GM23248 (cell line): ENCODE measurements at regions not wholly inside any gene's neighbourhood (a gene's known extent, or its start where the extent isn't known, plus 50 kb on each side); places are given as distances from the start of the nearest gene placed in this dataset.

ENCODE experiments used
- DNase-seq: peaks from one replicate; pipeline ENCODE4 v3.0.0-alpha.2; 2015
- H2AFZ ChIP-seq: fragments of 200-600 bp; sonication (generic); 2 replicates; pipeline ENCODE4 v1.6.1; 2016; ENCODE audit warnings: antibody characterized with exemption
- H3F3A ChIP-seq: fragments of 200-600 bp; sonication (generic); 2 replicates; pipeline ENCODE4 v1.6.1; 2016; ENCODE audit warnings: mild to moderate bottlenecking, antibody characterized with exemption, mixed run types; ENCODE audit not compliant: insufficient read depth
- H3K27ac ChIP-seq: fragments of 200-600 bp; sonication (generic); 2 replicates; pipeline ENCODE4 v1.5.1; 2016; ENCODE audit warnings: mild to moderate bottlenecking
- H3K27me3 ChIP-seq: fragments of 200-600 bp; sonication (generic); replicated peaks from 2 replicates; pipeline ENCODE4 v1.6.1; 2016; ENCODE audit warnings: mild to moderate bottlenecking; ENCODE audit not compliant: insufficient read depth
- H3K36me3 ChIP-seq: fragments of 200-600 bp; sonication (generic); 2 replicates; pipeline ENCODE4 v1.6.1; 2016; ENCODE audit warnings: low read depth, mild to moderate bottlenecking
- H3K4me1 ChIP-seq: fragments of 200-600 bp; sonication (generic); 2 replicates; pipeline ENCODE4 v1.6.1; 2016; ENCODE audit warnings: mild to moderate bottlenecking; ENCODE audit not compliant: insufficient read depth
- H3K4me2 ChIP-seq: fragments of 200-600 bp; sonication (generic); one replicate; pipeline ENCODE4 v1.6.1; 2016; ENCODE audit warnings: mild to moderate bottlenecking; ENCODE audit not compliant: unreplicated experiment
- H3K4me3 ChIP-seq: fragments of 200-600 bp; sonication (generic); 2 replicates; pipeline ENCODE4 v1.5.1; 2016; ENCODE audit warnings: mild to moderate bottlenecking
- H3K79me2 ChIP-seq: fragments of 200-600 bp; sonication (generic); 2 replicates; pipeline ENCODE4 v1.6.1; 2016; ENCODE audit warnings: mild to moderate bottlenecking; ENCODE audit not compliant: insufficient read depth
- H3K9ac ChIP-seq: fragments of 200-600 bp; sonication (generic); 2 replicates; pipeline ENCODE4 v1.6.1; 2016; ENCODE audit warnings: mild to moderate bottlenecking
- H3K9me2 ChIP-seq: fragments of 200-600 bp; sonication (generic); 2 replicates; pipeline ENCODE4 v1.6.1; 2016; ENCODE audit warnings: mixed run types, mild to moderate bottlenecking, moderate library complexity; ENCODE audit not compliant: insufficient read depth
- H3K9me3 ChIP-seq: fragments of 200-600 bp; sonication (generic); one replicate; pipeline ENCODE4 v1.6.1; 2017; ENCODE audit warnings: low read depth
- H4K20me1 ChIP-seq: fragments of 200-600 bp; sonication (generic); 2 replicates; pipeline ENCODE4 v1.6.0; 2016; ENCODE audit not compliant: insufficient read depth
- EZH2 ChIP-seq: fragments of 200-600 bp; sonication (generic); IDR thresholded peaks from 2 replicates; pipeline ENCODE4 v1.6.1; 2018; ENCODE audit warnings: antibody characterized with exemption, mild to moderate bottlenecking; ENCODE audit not compliant: insufficient read depth, poor library complexity, severe bottlenecking
- EZH2phosphoT487 ChIP-seq: fragments of 200-600 bp; sonication (generic); IDR thresholded peaks from 2 replicates; pipeline ENCODE4 v1.6.1; 2018; ENCODE audit warnings: antibody characterized with exemption, moderate library complexity, mild to moderate bottlenecking, low read depth; ENCODE audit not compliant: insufficient read depth
- WGBS, 2 experiments: methylation state at CpG; one replicate each; pipeline ENCODE4 v1.1.6; 2015 to 2017; ENCODE audit warnings: low lambda C conversion rate in 2 of 2, low coverage in 1 of 2; ENCODE audit errors: missing lambda C conversion rate in 2 of 2; 5-methylcytosine and 5-hydroxymethylcytosine counted together
- in situ Hi-C: fragments of 300-500 bp; cut with MboI; formaldehyde crosslinking; loops from 2 replicates; pipeline ENCODE4 v1.15.0; 2020

DNA sequence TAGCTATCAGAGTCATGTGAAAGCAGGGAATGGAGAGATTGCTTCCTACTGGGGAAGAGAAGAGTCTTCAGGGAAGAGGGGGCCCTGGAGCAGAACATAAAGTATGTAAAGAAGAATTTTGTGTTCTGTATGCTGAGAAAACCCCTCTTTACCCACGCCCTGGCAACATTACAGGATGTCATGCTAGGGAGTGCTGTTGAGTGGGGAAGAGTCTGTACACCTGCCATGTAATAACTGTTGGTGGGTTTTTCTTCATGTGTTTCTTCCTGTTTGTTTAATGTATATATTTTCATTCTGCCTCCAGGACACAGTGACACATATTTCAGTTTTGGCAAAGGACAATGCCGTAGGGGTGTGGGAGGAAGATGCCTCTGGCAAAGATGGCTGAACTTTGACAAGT is 122.8 kb upstream of the LPP start:
- DNase-seq: no peak
- Histone ChIP-seq H2AFZ (no peak overlapping the region), H3K9me3 (no peaks in the 10 kb centered on the region), H3K4me1 (no peaks in the 10 kb centered on the region), H3K4me2 (no peak overlapping the region), H3K79me2 (no peaks in the 10 kb centered on the region), H3K27ac (no peak overlapping the region), H3K4me3 (no peak overlapping the region), H3F3A (no peaks in the 10 kb centered on the region), H4K20me1 (no peaks in the 10 kb centered on the region), H3K9me2 (no peaks in the 10 kb centered on the region), H3K36me3 (no peaks in the 10 kb centered on the region), H3K27me3 (no peaks in the 10 kb centered on the region), H3K9ac (no peak overlapping the region)
- 35 to 36% methylated on average over 2 of the region's 2 CpGs for WGBS, 2 experiments
- in situ Hi-C loops: no loop called here
- no peak for TF ChIP-seq EZH2phosphoT487
- no peak for TF ChIP-seq EZH2

DNA sequence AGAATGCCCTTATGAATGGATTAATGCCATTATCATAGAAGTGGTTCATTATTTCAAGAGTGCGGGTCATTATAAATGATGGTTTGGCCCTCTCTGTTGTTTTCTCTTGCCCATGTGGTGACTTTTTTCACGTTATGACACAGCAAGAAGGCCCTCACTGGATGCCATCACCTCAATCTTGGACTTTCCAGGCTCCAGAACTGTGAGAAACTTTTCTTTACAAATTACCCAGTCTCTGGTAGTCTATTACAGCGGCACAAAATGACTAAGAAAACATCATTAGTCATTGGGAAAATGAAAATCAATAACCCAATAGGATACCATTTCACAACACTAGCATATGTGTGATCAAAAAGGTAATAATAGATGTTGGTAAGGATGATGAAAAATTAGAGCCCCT is 119.0 kb upstream of the LPP start:
- Histone ChIP-seq H3K27me3 (no peaks in the 10 kb centered on the region), H2AFZ (no peak overlapping the region), H3K27ac (no peak overlapping the region), H3K4me3 (no peak overlapping the region), H4K20me1 (no peaks in the 10 kb centered on the region), H3K9me3 (no peaks in the 10 kb centered on the region), H3K9ac (no peak overlapping the region), H3K36me3 (no peaks in the 10 kb centered on the region), H3K4me1 (no peaks in the 10 kb centered on the region), H3K4me2 (no peak overlapping the region), H3F3A (no peaks in the 10 kb centered on the region), H3K79me2 (no peaks in the 10 kb centered on the region), H3K9me2 (no peaks in the 10 kb centered on the region)
- no peak for DNase-seq
- in situ Hi-C loops: no loop called here
- TF ChIP-seq EZH2phosphoT487: no peak
- no peak for TF ChIP-seq EZH2
- 89 to 95% methylated on average over 3 of the region's 3 CpGs for WGBS, 2 experiments

DNA sequence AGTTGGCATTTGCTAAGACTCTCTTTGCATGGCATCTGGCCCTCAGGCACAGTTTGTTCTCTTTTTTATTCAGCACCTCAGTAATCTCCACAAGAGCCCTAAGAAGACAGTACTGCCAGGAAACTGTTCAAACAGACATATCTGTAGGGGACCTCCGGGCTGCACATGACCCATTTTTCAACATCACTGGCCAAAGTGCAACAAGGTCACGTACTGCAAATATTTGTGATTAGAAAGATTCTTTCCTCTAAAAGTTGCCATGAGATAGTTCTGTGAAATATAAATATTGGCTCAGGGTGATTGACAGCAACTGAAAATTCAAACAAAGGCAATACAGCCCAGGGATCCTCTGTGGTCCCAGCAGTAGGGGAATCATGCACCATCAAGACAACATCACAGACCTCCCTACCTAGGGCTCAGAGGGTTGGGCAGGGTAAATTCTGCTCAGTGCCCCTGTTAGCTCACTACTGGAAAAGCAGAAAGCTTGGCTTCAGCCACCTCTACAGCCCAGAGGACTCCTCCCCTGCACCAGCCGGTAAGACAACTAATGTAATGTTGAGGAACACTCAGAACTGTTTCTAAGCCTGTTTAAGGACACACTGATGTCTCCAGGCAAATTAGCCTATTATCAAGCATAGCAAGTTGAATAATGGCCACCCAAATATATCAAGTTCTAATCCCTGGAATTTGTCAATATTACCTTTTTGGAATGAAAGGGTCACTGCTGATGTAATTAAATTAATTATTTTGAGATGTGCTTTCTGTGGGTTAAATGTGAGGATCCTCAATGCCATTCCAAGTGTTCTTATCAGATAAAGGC is 117.4 kb upstream of the LPP start:
- Histone ChIP-seq H2AFZ (no peak overlapping the region), H3K4me1 (no peaks in the 10 kb centered on the region), H3K9me2 (no peaks in the 10 kb centered on the region), H3K9me3 (no peaks in the 10 kb centered on the region), H3F3A (no peaks in the 10 kb centered on the region), H3K27me3 (no peaks in the 10 kb centered on the region), H3K27ac (no peak overlapping the region), H3K36me3 (no peaks in the 10 kb centered on the region), H3K9ac (no peak overlapping the region), H3K4me2 (no peak overlapping the region), H3K79me2 (no peaks in the 10 kb centered on the region), H4K20me1 (no peaks in the 10 kb centered on the region), H3K4me3 (no peak overlapping the region)
- in situ Hi-C loops: no loop called here
- no peak for DNase-seq
- no peak for TF ChIP-seq EZH2phosphoT487
- TF ChIP-seq EZH2: no peak
- WGBS, 2 experiments: 56 to 66% methylated on average over 3 of the region's 3 CpGs

DNA sequence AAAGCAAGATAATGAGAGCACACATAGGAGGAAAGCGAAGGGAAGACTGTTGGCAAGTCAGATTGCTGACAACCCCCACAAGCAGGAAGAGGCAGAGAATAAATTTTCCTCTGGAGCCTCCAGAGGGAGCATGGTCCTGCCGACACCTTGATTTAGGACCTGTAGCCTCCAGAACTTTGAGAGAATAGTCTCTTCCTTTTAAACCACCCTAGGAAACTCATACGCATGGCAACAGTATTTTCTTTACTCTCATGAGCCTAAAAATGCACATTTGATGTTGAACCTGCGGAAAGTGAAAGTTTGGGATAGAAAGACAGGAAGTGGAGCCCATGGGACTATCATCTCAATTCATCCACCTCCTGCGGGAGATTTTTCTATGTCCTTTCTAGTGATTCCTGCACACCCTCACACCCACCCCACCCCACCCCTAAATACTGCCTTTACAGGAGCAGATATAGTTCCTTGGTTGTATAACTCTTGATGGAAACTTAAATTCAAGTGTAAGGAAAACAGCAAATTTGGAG is 116.7 kb upstream of the LPP start:
- 50 to 58% methylated on average over 5 of the region's 5 CpGs for WGBS, 2 experiments
- Histone ChIP-seq H3F3A (no peaks in the 10 kb centered on the region), H3K9ac (no peak overlapping the region), H3K27ac (no peak overlapping the region), H3K36me3 (no peaks in the 10 kb centered on the region), H4K20me1 (no peaks in the 10 kb centered on the region), H3K9me2 (no peaks in the 10 kb centered on the region), H3K27me3 (no peaks in the 10 kb centered on the region), H3K9me3 (no peaks in the 10 kb centered on the region), H3K4me1 (no peaks in the 10 kb centered on the region), H3K79me2 (no peaks in the 10 kb centered on the region), H3K4me2 (no peak overlapping the region), H3K4me3 (0 out of 2 replicates have a peak overlapping the region, but pooled peaks have one; percentile 39), H2AFZ (no peak overlapping the region)
- DNase-seq: peak; percentile 58
- TF ChIP-seq EZH2 (no peak), EZH2phosphoT487 (no peak)
- in situ Hi-C loops: no loop called here
